Natural killer cell (primary cell): ENCODE measurements at regions not wholly inside any gene's neighbourhood (a gene's known extent, or its start where the extent isn't known, plus 50 kb on each side); places are given as distances from the start of the nearest gene placed in this dataset.

Experiments used
- ATAC-seq, 3 donors: fragments of 150-1000 bp in 2 of 3; fragments of 200-7000 bp in 1 of 3; cut with Tn5 transposase; 1 replicate in 1 of 3; 2 replicates in 2 of 3; pipeline ENCODE4 v1.10.0; 2021; ENCODE audit warnings: mild to moderate bottlenecking in 2 of 3, moderate library complexity in 2 of 3
- DNase-seq, 2 donors: peaks; one replicate each; pipeline versions ENCODE4 v3.0.0 to v3.0.0-alpha.2; 2013 to 2021; ENCODE audit warnings: mixed read lengths in 1 of 2
- H3K27ac ChIP-seq: one replicate; pipeline ENCODE4 v1.5.1; 2013; ENCODE audit warnings: mild to moderate bottlenecking, low read length
- H3K27me3 ChIP-seq: one replicate; pipeline ENCODE4 v1.6.1; 2013; ENCODE audit warnings: low read length; ENCODE audit not compliant: control insufficient read depth, insufficient read depth
- H3K36me3 ChIP-seq: one replicate; pipeline ENCODE4 v1.6.1; 2013; ENCODE audit warnings: low read length; ENCODE audit not compliant: control insufficient read depth, insufficient read depth
- H3K4me1 ChIP-seq: one replicate; pipeline ENCODE4 v1.6.1; 2013; ENCODE audit warnings: low read length; ENCODE audit not compliant: control insufficient read depth, insufficient read depth
- H3K4me3 ChIP-seq: one replicate; pipeline ENCODE4 v1.5.1; 2013; ENCODE audit warnings: low read length
- H3K9me3 ChIP-seq: one replicate; pipeline ENCODE4 v1.6.1; 2013; ENCODE audit warnings: low read length; ENCODE audit not compliant: control insufficient read depth, insufficient read depth
- H3K27ac Mint-ChIP-seq, 2 donors: one replicate each; pipeline ENCODE4 v1.8.0; 2022; ENCODE audit warnings: mild to moderate bottlenecking in 2 of 2, mixed read lengths in 2 of 2, moderate library complexity in 1 of 2
- H3K27me3 Mint-ChIP-seq, 2 donors: one replicate each; pipeline ENCODE4 v1.8.0; 2022; ENCODE audit warnings: low read depth in 2 of 2, mixed read lengths in 2 of 2
- H3K36me3 Mint-ChIP-seq: one replicate; pipeline ENCODE4 v1.8.0; 2022; ENCODE audit warnings: mixed read lengths
- H3K4me1 Mint-ChIP-seq, 2 donors: one replicate each; pipeline ENCODE4 v1.8.0; 2022; ENCODE audit warnings: mixed read lengths in 2 of 2
- H3K4me3 Mint-ChIP-seq: one replicate; pipeline ENCODE4 v1.8.0; 2022; ENCODE audit warnings: mild to moderate bottlenecking, moderate library complexity, mixed read lengths
- H3K9me3 Mint-ChIP-seq, 2 donors: one replicate each; pipeline ENCODE4 v1.8.0; 2022; ENCODE audit warnings: mixed read lengths in 2 of 2
- WGBS: methylation state at CpG from one replicate; pipeline ENCODE4 v1.1.7; 2013; ENCODE audit warnings: missing lambda C conversion rate; ENCODE audit not compliant: insufficient coverage; 5-methylcytosine and 5-hydroxymethylcytosine counted together
- intact Hi-C: fragments of 100-400 bp; cut with micrococcal nuclease; formaldehyde crosslinking; loops from one replicate; pipeline ENCODE4 v1.14.2; 2022
- TF ChIP-seq, protein P1 (sequence below): fragments of 200-600 bp; IDR thresholded peaks from one replicate; pipeline ENCODE4 v1.8.0; 2022; ENCODE audit warnings: antibody characterized with exemption

- Histone ChIP-seq H3K4me1 (no peaks in the 10 kb centered on the region), H3K4me3 (no peak overlapping the region), H3K27ac (no peak overlapping the region), H3K36me3 (no peaks in the 10 kb centered on the region), H3K27me3 (no peaks in the 10 kb centered on the region), H3K9me3 (peaks cover 3% of the 10 kb centered on the region)
- TF ChIP-seq, protein P1, sequence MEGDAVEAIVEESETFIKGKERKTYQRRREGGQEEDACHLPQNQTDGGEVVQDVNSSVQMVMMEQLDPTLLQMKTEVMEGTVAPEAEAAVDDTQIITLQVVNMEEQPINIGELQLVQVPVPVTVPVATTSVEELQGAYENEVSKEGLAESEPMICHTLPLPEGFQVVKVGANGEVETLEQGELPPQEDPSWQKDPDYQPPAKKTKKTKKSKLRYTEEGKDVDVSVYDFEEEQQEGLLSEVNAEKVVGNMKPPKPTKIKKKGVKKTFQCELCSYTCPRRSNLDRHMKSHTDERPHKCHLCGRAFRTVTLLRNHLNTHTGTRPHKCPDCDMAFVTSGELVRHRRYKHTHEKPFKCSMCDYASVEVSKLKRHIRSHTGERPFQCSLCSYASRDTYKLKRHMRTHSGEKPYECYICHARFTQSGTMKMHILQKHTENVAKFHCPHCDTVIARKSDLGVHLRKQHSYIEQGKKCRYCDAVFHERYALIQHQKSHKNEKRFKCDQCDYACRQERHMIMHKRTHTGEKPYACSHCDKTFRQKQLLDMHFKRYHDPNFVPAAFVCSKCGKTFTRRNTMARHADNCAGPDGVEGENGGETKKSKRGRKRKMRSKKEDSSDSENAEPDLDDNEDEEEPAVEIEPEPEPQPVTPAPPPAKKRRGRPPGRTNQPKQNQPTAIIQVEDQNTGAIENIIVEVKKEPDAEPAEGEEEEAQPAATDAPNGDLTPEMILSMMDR: no peak
- H3K27me3 Mint-ChIP-seq: no peaks in the 10 kb centered on the region
- 56% methylated on average over 2 of the region's 2 CpGs for WGBS
- no peak for ATAC-seq
- H3K36me3 Mint-ChIP-seq: no peaks in the 10 kb centered on the region
- no peak for DNase-seq
- H3K27ac Mint-ChIP-seq: no peak overlapping the region
- H3K4me3 Mint-ChIP-seq: no peak overlapping the region
- peaks cover 15 to 24% of the 10 kb centered on the region in 2 donors for H3K9me3 Mint-ChIP-seq
- intact Hi-C loops: no loop called here
- no peaks in the 10 kb centered on the region for H3K4me1 Mint-ChIP-seq
These were observed 454.8 kb upstream of the SOX9 start for GRCh38 chr17:71666047-71666446.

GRCh38 chr17:71667661-71668060 is 453.2 kb upstream of the SOX9 start:
- H3K27ac ChIP-seq: no peak overlapping the region
- TF ChIP-seq, protein P1: no peak
- H3K4me1 ChIP-seq: no peaks in the 10 kb centered on the region
- Mint-ChIP-seq H3K4me1 (no peaks in the 10 kb centered on the region), H3K27ac (no peak overlapping the region), H3K9me3 (peaks cover 17 to 24% of the 10 kb centered on the region in 2 donors), H3K36me3 (no peaks in the 10 kb centered on the region), H3K27me3 (no peaks in the 10 kb centered on the region), H3K4me3 (no peak overlapping the region)
- DNase-seq: no peak
- 80% methylated on average over 1 of the region's 1 CpG for WGBS
- no peak overlapping the region for H3K4me3 ChIP-seq
- no peaks in the 10 kb centered on the region for H3K27me3 ChIP-seq
- H3K36me3 ChIP-seq: no peaks in the 10 kb centered on the region
- peaks cover 3% of the 10 kb centered on the region for H3K9me3 ChIP-seq
- intact Hi-C loops: no loop called here
- no peak for ATAC-seq

GRCh38 chr17:71668807-71669206 is 452.0 kb upstream of the SOX9 start:
- WGBS: 75% methylated on average over 2 of the region's 2 CpGs
- ATAC-seq (no peak), DNase-seq (no peak)
- Histone ChIP-seq H3K27me3 (no peaks in the 10 kb centered on the region), H3K36me3 (no peaks in the 10 kb centered on the region), H3K9me3 (peaks cover 3% of the 10 kb centered on the region), H3K27ac (no peak overlapping the region), H3K4me1 (no peaks in the 10 kb centered on the region), H3K4me3 (no peak overlapping the region)
- Mint-ChIP-seq H3K27ac (no peak overlapping the region), H3K36me3 (no peaks in the 10 kb centered on the region), H3K4me3 (no peak overlapping the region), H3K4me1 (no peaks in the 10 kb centered on the region), H3K27me3 (no peaks in the 10 kb centered on the region), H3K9me3 (peaks cover 15 to 20% of the 10 kb centered on the region in 2 donors)
- intact Hi-C loops: no loop called here
- TF ChIP-seq, protein P1: no peak

DNA sequence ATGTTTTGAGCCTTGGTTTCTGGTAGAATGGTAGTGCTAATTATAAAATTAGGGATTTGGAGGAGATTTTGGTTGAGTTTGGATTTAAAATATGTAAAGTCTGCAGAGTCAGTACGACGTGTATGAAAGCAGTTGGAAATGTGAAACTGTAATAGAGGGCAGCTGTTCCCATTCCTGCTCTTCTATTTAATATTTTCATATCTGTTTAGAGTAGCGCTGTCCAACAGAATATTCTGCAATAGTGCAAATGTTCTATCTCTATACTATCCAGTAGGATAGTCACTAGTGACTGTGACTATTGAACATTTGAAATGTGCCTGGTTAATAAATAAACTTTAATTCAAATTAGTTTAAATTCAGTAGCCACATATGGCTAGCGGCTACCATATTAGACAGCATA is 443.4 kb upstream of the SOX9 start:
- H3K27ac Mint-ChIP-seq: no peak overlapping the region
- H3K4me3 Mint-ChIP-seq: no peak overlapping the region
- no peak for ATAC-seq
- no peak overlapping the region for H3K27ac ChIP-seq
- peaks cover 7 to 9% of the 10 kb centered on the region in 2 donors for H3K9me3 Mint-ChIP-seq
- H3K9me3 ChIP-seq: no peaks in the 10 kb centered on the region
- no peaks in the 10 kb centered on the region for H3K27me3 ChIP-seq
- H3K4me3 ChIP-seq: no peak overlapping the region
- H3K36me3 ChIP-seq: no peaks in the 10 kb centered on the region
- no peaks in the 10 kb centered on the region for H3K36me3 Mint-ChIP-seq
- no peaks in the 10 kb centered on the region for H3K4me1 ChIP-seq
- intact Hi-C loops: no loop called here
- TF ChIP-seq, protein P1: no peak
- WGBS: 75% methylated on average over 3 of the region's 4 CpGs
- no peak for DNase-seq
- no peaks in the 10 kb centered on the region for H3K4me1 Mint-ChIP-seq
- no peaks in the 10 kb centered on the region for H3K27me3 Mint-ChIP-seq
